Mammary epithelial cell (primary cell): ENCODE measurements at regions not wholly inside any gene's neighbourhood (a gene's known extent, or its start where the extent isn't known, plus 50 kb on each side); places are given as distances from the start of the nearest gene placed in this dataset.

Experiments used
- CTCF ChIP-seq, 2 donors: IDR thresholded peaks in 1 of 2; conservative IDR thresholded peaks in 1 of 2; 2 replicates each; pipeline ENCODE4 v1.5.1; 2011 to 2012; ENCODE audit warnings: inconsistent platforms in 2 of 2, low read length in 2 of 2, mild to moderate bottlenecking in 2 of 2, control low read depth in 1 of 2, low read depth in 1 of 2; ENCODE audit not compliant: insufficient read depth in 1 of 2; ENCODE audit errors: extremely low read depth in 1 of 2
- EZH2 ChIP-seq: IDR thresholded peaks from 2 replicates; pipeline ENCODE4 v1.6.1; 2012; ENCODE audit warnings: low read length, inconsistent platforms, borderline replicate concordance

GRCh38 chr20:4457566-4458543 is 208.8 kb upstream of the ADRA1D start:
- TF ChIP-seq CTCF (conservative IDR thresholded peaks at IDR 0.05 in 1 of 2, IDR thresholded peaks at IDR 0.05 in 1 of 2; ENCODE audit: extremely low read depth in 1 of 2, insufficient read depth in 1 of 2, low read depth in 1 of 2, low read length in 2 of 2) (no peak), EZH2 (no peak)
